ENCODE measurements at regions not wholly inside any gene's neighbourhood (a gene's known extent, or its start where the extent isn't known, plus 50 kb on each side); places are given as distances from the start of the nearest gene placed in this dataset.
"Not testable (repeated sequence)": the region's sequence is repeated elsewhere in the genome, so short reads cannot be mapped to it uniquely, and the experiment has no call there.

- no peak for DNase-seq
These were observed 172.2 kb upstream of the SNX2 start for GRCh38 chr5:122602700-122603099.

GRCh38 chr5:122605236-122605635 is 169.6 kb upstream of the SNX2 start:
- no peak for DNase-seq

GRCh38 chr5:122607818-122608217 is 167.1 kb upstream of the SNX2 start:
- no peak for DNase-seq

DNA sequence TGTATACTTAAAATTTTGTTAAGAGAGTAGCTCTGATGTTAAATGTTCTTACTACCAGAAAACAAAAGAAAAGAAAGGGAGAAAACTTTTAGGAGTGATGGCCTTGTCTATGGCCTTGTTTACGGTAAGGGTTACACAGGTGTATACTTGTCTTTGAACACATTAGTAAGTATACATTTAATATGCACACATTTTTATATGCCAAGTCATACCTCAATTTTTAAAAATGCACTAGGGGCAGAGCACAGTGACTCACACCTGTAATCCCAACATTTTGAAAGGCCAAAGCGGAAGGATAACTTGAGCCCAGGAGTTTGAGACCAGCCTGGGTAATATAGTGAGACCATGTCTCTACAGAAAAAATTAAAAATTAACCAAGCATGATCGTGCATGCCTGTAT is 166.7 kb upstream of the SNX2 start:
- no peak for DNase-seq

- DNase-seq = no peak
These were observed 163.5 kb upstream of the SNX2 start for GRCh38 chr5:122611406-122611805.

DNA sequence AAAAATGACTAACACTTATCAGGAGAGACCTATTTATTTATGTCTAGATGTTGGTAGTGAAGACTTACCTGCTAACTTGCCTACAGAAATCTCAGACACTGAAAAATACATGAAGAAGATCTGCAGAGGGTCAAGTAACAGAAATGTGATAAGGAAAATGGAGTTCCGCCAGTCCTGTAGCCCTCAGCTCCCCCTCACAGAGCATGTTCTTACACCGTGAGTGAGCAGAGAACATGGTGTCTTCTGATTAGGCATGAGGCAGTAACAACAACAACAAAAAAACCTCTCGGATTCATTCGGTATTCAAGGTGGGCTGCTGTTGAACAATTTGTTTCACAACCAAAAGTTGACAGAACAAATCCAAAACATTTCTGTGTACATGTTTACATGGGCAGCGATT is 162.0 kb upstream of the SNX2 start:
- no peak for DNase-seq

DNA sequence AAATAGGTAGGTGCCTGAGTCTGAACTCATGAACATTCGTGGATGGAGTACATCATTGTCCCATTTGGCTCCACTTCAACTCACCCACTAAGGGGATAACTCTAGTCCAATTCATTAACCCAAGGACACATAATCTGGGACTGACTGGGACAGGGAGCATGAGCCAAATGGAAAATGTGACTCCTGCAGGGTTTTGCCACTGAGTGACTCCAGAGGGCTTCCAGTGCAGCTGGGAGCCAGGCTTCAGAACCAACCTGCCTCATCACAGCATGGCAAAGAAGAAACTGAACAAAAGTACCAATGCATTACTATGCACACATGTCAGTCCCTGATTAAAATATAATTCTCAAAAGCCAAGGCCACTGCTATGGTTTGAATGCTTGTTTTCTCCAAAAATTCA is 159.7 kb upstream of the SNX2 start:
- no peak for DNase-seq

DNA sequence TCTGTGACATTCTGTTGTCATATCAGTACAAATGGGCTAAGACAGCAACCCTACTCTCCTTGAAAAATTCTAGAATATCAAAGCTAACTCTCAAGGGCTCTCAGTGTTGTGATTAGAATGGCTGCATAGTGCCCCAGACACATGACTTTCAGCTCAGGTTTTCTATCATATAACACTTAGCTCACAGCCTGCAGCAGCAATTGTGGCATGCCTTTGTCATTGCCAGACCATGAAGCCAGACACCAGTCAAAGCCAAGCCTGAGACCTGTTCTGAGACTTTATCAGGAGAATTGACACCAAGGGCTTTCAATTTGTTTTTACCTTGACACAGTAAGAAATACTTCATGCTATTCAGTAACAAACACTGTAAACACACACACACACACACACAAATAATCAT is 159.0 kb upstream of the SNX2 start:
- no peak for DNase-seq

DNA sequence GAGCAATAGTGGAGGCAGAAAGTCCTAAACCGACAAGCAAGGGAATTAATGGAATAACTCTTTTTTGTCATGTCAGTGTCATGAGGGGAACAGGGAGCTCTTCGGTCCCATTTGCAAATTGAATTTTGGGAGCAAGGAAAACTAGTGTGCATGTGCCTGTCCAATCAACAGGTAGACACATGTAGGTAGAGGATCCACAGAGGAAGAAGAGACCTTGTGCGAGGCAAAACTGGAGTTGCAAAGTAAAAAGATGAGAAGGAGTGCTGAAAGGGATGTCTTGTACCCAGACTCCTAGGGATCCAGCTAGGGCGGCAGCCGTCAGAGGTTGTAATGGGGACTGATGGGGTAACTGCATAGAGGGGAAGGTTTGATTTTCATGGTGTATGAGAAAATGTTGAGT is 156.8 kb upstream of the SNX2 start:
- DNase-seq = not testable (repeated sequence)

DNA sequence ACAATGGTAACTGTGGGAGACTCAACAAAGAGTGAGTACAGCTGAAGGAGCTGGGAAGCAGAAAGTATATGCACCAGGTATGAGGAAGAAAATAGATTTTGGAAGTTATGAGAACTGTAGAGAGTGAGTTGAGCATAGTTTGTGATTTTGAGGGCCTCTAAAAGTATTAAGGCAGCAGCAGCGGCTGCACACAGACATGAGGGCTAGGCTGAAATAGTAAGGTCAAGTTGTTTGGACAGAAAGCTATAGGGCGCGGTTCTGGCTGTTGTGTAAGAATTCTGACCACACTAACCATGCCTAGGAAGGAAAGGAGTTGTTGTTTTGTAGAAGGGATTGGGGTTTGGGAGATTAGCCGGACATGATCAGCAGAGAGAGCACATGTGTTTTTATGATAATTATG is 154.1 kb upstream of the SNX2 start:
- not testable (repeated sequence) for DNase-seq

DNA sequence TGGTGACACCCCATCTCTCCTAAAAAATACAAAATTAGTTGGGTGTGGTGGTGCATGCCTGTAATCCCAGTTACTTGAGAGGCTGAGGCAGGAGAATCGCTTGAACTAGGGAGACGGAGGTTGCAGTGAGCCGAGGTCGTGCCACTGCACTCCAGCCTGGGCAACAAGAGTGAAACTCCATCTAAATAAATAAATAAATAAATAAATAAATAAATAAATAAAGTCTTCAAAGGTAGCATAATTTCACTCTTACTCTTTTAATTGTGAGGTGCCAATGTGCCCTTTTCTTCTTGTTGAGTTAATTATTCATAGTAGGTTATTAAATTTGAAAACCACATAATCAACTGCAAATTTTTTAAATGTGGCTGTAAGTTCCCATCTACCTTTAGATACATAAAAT is 146.2 kb upstream of the SNX2 start:
- DNase-seq = not testable (repeated sequence)

- DNase-seq = peak; percentile 15
These were observed 145.7 kb upstream of the SNX2 start for GRCh38 chr5:122629121-122629677.

DNA sequence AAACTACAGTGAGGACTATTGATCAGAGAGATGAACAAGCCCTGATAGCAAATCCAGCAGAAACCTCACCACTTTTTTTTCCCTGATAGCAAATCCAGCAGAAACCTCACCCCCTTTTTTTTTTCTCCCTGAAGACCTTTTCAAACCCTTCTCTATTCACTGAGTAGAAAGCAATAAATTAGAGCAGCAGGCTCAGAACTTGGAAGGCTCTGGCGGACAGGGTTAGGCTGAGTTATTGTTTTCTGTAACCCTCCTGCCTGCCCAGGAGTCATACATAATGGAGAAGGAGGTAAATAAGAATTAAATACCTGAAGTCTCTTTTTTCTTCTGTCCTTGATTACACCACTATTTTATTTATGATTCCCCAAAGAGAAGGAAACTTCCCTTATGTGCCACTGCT is 136.3 kb upstream of the SNX2 start:
- DNase-seq = no peak

GRCh38 chr5:122639033-122639432 is 135.8 kb upstream of the SNX2 start:
- DNase-seq = no peak

- DNase-seq = no peak
These were observed 135.0 kb upstream of the SNX2 start for GRCh38 chr5:122639864-122640263.

- DNase-seq = no peak
These were observed 125.8 kb upstream of the SNX2 start for GRCh38 chr5:122649080-122649479.

- DNase-seq = no peak
These were observed 121.5 kb upstream of the SNX2 start for GRCh38 chr5:122653087-122654017.

GRCh38 chr5:122656160-122656559 is 118.7 kb upstream of the SNX2 start:
- DNase-seq = no peak

GRCh38 chr5:122656577-122656976 is 118.3 kb upstream of the SNX2 start:
- DNase-seq = no peak

- no peak for DNase-seq
These were observed 113.2 kb upstream of the SNX2 start for GRCh38 chr5:122661496-122662180.

- DNase-seq = no peak
These were observed 109.8 kb upstream of the SNX2 start for GRCh38 chr5:122665051-122665450.

DNA sequence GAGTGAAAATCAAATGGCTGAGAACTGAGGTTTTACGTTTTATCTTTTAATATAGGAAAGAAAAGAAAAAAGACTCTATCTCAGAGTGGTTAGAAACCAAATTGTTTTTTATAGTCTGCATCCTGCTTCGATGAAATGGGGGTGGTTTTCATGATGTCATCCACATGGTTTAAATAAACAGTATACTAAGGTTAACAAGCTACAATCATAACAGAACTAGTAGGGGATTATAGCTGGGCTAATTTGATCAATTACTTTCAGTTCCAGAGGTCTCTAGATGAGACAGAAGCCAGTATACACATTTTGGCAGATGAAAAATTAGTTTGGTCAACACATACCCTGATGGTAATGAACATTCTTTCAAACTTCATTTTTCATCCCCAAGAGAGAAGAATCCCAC is 106.3 kb upstream of the SNX2 start:
- DNase-seq = no peak

DNA sequence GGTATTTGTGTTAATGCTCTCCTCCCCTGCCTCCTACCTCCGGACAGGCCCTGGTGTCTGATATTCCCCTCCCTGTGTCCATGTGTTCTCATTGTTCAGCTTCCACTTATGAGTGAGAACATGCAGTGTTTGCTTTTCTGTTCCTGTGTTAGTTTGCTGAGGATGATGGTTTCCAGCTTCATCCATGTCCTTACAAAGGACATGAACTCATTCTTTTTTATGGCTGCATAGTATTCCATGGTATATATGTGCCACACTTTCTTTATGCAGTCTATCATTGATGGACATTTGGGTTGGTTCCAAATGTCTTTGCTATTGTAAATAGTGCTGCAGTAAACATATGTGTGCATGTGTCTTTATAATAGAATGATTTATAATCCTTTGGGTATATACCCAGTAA is 105.2 kb upstream of the SNX2 start:
- DNase-seq = not testable (repeated sequence)

DNA sequence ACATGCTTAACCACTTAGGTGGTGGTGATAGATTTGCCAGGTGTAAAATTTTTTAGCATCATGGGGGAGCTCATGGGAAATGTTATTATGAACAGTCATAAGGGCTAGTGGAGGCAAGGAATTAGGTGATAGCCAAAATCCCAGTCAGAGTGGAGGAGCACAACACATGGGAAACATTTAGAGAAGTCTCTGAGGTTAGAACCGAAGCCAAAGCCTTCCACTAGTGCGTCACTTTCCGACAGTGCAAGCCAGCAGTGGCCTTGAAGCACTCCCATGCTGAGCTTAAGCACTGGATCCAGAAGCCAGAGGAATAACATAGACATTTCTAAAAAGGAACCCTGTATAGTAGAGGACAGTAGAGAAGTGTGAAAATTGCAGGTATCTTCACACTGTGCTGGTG is 101.5 kb upstream of the SNX2 start:
- DNase-seq = no peak
